CD1c-positive myeloid dendritic cell (primary cell): ENCODE measurements at regions not wholly inside any gene's neighbourhood (a gene's known extent, or its start where the extent isn't known, plus 50 kb on each side); places are given as distances from the start of the nearest gene placed in this dataset.
"Not testable (repeated sequence)": the region's sequence is repeated elsewhere in the genome, so short reads cannot be mapped to it uniquely, and the experiment has no call there.

Source experiments
- DNase-seq: peaks from one replicate; pipeline ENCODE4 v3.0.0-alpha.2; 2016; ENCODE audit errors: extremely low spot score

DNA sequence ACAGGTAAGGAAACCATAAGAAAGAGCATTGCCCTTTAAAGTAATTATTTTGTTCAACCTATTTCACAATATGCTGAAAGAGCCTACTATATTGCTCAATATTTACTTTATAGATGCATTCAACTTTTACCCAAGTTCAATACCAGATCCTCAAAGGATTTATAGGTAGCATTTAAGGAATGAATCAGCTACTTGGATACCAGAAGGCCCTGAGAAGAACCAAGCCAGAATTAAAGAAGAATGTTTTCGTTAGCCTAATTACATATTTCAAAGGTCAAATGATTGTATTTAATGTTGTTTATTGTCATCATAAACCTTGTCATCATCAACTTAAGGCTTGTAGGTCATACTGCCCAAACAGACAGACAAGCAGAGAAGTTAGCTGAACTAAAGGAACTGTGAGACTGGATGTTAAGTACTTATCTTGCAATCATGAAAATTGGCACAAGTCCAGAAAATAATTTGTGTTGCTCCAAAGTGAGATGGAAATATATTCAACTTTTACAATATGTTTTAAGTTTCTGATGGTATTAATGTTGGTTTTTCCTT, 636.7 kb downstream of the RFPL4B start:
- DNase-seq, result no peak

DNA sequence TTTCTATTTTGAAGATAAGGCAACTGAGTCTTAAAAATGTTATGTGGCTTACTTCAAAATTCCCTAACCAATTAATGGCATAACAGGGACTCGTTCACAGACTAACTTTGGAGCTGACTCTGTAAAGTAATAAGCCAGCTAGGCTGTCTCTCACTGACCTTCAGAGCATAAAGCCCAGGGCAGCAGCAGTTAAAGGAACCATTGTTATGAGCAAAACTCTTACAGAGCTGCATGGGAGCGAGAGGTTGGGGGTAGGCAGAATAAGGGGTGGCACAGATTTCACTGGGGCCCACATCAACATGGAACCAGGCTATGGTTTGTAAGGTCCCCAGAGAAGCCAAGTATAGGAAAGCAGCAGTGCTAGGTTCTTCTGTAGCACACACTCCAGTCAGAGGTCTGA, 637.8 kb downstream of the RFPL4B start:
- DNase-seq, result no peak

DNA sequence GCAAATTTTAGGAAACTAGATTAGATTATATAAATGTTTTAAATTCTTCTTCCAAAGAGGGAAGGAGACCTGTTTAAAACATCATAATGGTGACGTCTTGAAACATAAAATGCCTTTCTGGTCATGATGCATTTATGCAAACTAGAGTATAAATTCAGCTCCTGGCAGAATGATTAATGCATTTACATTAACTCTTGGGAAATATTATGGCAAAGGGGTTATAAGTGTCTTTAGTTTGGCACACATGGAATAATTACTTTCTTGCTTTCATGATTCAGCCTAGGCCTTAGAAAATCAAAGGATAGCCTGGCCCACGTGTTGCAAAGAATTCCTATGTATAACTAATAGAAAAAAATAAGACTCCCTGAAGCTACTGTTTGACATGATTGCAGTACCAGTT, 639.2 kb downstream of the RFPL4B start:
- no peak for DNase-seq

DNA sequence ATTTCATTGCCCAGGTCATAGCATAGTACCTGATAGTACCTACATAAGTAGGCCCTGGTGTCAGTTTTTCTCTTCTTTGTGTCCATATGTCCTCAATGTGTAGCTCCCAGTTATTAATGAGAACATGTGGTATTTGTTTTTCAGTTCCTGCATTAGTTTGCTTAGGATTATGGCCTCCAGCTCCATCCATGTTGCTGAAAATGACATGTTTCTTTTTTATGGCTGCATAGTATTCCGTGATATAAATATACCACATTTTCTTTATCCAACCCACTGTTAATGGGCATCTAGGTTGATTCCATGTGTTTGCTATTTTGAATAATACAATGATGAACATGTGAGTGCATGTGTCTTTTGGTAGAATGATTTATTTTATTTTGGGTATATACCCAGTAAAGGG, 641.6 kb downstream of the RFPL4B start:
- DNase-seq, result no peak

DNA sequence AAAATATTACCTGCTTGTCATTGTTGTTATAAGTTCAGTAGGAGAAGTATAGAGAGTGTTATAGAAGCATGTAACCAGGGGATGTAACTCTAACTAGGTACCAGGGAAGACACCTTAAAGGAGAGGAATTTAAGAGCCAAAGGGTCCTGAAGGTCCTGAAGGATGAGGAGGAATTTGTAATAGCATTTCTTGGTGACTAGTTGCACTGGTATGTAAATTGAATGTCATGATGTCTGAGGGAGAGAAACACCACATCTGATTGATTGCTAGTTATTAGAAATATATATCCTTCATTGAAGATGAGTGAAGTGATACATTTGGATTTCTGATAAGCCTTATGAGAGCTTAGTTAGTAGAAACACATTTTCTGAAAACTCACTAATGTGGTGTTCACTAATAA, 643.8 kb downstream of the RFPL4B start:
- DNase-seq, result no peak

DNA sequence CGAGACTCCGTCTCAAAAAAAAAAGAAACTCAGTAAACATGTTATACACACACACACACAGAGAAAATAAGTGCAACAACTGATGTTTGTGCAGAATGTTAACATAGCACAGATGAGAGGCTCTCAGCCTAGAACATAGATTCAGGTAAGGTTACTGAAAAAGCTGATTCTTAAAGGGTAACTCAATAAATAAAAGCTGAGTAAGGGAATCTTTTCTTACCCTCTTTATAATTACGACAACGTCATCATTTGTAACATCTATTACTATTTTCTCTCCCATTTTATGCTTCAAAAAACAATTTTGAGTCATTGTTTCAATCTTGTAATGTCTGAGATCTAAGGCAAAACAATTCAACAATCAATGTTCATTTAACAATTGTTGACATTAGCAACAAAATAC, 644.8 kb downstream of the RFPL4B start:
- DNase-seq, result no peak

DNA sequence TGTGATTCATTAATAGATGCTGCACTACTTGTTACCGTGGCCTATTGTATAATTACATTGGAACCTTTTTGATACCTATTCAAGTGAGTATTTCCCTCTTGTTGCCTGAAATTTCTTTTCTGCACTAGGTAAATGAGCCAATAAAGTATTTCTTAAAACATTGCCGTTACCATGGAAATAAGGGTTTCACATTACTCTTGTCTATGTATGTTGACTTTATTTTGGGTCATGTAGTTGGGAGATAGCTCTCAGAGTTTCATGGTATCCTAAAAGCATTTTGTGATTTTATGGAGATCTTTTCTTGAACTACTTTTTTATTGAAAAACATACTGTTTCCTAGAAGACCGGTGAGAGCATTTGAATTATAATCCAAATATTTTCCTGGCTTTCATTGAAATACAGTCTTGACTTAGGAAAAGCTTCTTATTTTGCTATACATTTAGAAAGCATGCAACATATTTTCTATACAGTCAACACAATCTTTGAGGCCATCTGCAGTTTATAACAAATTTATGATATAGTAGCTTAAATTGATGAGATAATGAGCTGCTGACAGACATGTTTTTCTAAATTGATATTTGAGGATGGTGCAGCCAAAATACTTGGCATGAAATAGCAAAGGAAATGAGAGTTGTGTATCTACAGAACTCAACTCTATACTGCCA, 650.4 kb downstream of the RFPL4B start:
- no peak for DNase-seq

DNA sequence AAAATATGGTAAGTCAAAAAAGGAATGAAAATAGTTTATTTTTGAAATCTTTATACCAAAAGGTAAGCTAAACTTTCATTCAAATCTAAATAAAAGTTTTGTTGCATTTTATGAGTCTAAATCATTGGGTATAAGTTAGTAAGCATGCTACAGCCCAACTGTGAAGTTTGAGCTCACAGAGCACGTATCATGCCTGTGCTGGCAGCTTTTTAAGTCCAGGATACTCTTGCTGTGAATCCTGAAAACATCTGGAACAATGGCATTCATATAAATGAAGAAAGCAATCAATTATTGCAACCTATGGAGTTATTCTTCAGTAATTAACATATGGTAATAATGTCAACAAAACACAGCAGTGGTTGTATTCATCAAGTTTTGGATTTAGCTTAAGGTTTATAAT, 656.9 kb downstream of the RFPL4B start:
- no peak for DNase-seq

DNA sequence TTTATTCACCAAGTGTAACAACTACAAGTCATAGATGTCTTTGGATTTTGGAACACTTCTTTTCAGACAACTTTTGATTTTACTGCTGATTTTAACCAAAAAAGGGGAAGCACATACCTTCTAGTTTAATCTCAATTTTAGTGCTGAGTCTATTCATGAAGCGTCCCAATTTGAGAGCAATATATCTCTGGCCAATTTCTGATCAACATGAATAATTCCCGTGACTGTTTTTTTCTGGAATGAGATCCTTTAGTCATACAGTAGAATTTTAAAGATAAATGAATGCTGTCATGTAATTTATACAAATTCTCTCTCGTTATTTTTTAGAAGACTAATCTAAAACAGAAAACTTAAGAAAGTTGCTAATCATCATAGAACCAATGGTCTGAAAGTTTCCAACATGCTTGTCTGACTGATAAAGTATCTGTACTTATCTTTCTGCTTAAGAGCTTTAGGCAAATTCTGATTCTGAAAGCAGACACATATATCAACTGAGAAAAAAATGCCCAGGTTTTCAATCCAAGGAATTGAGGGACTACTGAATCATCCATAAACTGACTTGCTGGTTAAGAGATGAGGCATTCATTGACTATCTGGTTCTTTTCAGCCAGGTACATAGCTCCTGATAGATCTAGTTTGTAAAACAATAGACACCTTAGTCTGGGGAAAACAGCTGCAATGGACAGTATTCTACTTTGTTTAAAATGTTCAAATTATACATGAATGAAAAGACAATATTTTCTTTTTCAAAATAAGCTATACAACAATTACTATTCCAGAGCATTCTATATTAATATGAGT, 657.5 kb downstream of the RFPL4B start:
- DNase-seq, result no peak

DNA sequence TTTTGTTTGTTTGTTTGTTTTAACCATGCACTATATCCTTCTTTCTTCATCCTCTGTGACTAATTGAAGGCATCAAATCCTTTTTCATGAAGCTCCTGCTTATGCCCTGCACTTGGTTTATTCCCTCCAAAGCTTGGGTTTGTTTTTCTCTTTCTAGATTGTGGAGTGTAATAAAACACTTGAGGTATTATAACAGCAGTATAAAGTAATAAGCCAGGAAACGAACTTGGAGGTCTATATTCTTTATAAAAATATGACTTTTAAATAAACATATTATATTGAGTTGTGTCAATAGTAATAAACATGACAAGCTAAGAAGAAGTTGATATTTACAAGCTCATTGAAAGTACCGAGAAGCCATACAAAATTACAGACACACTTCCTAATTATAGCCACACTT, 659.4 kb downstream of the RFPL4B start:
- DNase-seq, result no peak

DNA sequence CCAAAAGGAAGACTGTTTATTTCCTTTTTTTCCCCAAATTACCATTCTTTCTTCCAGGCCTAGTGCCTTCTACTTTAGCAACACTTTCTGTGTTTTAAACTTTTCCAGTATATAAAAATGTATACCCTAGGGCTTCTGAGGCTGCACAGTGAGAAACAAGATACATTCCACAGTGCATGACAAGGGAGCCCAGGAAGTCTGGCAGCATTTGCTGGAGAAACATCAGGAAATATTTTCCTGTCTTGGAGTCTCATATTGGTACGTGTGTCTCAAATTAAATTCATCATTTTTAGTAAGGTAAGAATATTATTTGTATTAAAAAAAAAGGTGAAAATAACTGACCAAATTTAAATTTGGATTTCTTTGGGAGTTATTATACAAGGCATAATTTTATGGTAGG, 662.6 kb downstream of the RFPL4B start:
- no peak for DNase-seq

DNA sequence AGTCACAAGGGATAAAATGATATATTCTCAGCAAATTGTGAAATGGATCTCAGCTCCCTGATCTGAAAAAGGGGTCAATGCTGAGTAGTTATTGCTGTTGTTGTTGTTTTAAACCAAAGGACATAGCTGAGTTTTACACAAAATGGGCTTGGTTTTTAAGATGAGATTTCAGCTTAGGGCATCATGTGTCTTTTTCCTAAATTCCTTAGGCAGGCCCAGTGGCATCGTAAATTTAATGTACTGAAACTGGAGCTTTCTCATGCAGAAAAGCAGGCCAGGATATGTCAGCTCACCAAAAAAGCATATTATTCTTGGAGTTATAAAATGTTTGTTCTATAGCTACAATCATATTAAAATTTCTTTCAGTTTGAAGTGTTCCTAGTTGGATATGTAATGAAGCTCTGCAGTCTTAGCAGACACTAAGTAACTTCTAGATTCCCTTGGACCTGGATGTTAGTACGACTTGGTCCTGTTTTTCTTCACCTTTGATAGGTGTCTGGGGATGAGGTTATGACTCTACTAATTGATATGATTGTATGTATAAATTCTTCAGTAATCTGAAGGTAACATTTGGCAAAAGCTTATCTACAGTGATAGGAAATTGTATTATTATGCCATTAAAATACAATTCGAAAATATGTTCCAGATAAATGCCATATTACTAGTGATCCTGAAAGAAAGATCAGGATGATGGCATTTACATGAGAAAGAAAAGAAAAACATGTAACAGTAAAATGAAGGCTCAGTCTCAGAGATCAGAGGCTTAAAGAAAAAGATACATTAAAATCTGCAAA, 663.3 kb downstream of the RFPL4B start:
- DNase-seq, result no peak

DNA sequence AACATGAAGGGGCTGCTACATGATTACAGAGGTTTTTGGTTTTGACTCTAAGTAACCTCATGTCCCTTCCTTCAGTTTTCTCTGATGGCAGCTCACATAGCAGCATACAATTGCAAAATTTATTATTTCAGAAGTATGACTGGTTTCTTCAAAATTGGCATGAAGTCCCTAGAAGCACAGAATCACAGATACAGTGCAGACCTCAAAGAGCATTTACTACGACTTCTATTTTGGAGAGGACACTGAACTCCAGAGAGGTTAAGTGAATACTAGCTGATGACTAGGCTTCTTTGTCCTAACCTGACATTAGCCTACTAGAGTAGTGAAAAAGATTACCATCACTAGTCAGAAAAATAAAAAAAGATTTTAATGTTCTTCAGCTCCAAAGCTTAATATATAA, 664.3 kb downstream of the RFPL4B start:
- DNase-seq, result no peak

DNA sequence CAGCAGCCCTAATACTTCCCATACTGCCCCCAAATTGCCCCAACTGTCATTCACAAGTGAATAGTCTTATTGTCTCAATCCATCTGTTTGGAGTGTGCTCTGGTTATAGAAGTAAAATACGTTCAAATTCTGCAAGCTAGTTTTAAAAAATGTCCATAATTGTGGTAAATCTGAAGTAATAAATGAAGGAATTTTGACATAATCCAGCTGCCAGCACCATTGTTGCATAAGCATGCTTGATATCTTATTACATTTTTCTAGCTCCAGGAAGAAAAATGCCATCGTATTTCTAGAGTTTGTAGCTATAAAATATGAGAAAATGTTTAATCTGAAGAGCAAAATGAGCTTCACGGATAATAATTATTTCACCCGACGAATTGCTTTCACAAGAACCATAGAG, 664.7 kb downstream of the RFPL4B start:
- no peak for DNase-seq

DNA sequence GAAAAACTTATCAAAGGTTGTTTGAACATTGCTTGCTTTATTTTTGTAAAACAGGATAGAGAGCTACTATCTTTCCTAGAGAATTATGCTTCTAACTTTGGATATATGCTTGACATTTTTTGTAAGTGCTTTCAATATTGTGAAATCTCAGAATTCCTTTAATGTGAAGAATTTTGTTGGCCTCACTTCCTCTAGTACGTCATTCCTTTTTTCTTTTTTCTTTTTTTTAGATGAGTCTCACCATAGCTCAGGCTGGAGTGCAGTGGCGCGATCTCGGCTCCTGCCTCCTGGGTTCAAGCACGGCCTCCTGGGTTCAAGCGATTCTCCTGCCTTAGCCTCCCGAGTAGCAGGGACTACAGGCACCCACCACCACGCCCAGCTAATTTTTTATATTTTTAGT, 668.1 kb downstream of the RFPL4B start:
- no peak for DNase-seq

DNA sequence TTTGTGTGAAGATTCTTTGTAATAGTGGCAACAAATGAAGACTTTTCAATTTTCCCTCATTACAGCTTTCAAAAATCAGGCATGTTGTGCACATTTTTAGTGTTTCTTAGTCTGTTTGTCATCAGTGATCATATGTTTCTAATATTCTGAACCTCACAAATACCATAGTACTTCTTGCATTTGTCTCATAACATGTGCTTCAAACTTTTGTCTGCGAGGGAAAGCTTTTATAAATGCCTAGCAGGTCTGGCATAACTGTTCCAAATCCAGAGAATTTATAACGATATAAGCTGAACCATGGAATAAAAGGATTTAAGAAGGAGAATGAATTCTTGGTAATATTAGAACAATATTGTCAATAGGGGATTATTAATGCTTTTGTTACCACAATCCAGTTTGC, 670.2 kb downstream of the RFPL4B start:
- no peak for DNase-seq

DNA sequence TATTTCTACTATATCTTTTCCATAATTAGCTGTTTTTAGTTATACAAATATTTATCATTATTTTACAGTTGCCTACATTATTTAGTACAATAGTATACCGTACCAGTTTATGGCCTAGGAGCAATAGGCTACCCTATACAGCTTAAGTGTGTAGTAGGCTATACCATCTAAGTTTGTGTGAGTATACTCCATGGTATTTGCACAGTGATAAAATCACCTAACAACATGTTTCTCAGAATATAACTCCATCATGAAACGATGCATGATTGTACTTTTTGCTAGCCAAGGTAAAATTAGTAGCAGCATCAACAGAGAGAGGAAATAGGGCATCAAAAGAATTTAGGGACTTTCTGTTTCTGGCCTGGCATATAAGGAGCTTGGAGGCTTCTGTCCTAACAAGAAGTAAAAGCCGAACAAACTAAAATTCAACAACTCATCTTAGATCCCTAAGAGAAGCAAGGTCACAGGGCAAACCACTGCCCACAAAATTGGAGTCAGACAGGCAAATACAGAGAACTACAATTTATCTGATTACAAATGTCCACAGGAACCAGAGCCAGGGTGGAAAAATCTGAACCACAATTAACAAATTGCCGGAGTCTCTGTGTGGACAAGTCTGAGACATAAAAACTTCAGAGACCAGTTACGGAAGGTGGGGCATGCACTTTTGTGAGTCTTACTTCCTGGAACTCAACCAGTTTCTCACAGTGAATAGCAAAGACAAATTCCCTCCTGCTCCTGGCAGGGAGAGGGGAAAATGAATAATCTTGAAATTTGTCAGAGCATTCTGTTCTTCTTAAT, 671.4 kb downstream of the RFPL4B start:
- DNase-seq, result no peak

DNA sequence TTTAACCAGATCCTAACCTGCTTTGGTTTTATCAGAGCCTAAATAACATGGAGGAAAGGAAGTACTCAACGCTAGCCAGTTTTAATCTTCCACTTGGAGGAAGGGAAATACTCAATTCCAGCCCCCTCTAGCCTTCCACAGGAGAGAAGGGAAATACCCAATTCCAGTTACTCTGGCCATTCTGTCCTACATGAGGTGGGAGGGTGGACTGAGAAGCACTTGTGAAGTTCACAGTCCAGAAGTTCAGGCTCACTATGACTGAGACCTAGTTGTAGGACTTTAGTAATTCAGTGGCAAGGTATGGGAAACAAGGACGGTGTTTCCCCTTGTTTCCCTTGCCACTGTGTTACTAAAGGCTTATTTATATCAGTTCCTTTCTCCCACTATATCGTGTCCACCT, 672.0 kb downstream of the RFPL4B start:
- no peak for DNase-seq

DNA sequence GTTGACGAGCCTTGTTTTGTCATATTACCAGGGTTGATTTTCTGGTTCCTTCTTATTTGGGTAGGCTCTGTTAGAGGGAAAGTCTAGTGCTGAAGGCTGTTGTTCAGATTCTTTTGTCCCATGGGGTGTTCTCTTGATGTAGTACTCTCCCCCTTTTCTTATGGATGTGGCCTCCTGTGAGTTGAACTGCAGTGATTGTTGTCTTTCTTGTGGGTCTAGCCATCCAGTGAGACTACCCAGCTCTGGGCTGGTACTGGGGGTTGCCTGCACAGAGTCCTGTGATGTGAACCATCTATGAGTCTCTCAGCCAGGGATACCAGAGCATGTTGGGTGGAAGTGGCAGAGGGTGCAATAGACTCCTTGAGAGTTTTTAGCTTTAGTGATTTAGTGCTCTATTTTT, 680.6 kb downstream of the RFPL4B start:
- no peak for DNase-seq

DNA sequence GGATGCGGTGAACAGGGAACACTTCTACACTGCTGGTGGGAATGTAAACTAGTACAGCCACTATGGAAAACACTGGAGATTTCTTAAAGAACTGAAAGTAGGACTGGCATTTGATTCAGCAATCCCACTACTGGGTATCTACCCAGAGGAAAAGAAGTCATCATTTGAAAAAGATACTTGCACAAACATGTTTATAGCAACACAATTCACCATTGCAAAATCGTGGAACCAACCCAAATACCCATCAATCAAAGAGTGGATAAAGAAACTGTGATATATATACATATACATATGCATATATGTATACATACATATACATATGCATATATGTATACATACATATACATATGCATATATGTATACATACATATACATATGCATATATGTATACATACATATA, 682.0 kb downstream of the RFPL4B start:
- not testable (repeated sequence) for DNase-seq

DNA sequence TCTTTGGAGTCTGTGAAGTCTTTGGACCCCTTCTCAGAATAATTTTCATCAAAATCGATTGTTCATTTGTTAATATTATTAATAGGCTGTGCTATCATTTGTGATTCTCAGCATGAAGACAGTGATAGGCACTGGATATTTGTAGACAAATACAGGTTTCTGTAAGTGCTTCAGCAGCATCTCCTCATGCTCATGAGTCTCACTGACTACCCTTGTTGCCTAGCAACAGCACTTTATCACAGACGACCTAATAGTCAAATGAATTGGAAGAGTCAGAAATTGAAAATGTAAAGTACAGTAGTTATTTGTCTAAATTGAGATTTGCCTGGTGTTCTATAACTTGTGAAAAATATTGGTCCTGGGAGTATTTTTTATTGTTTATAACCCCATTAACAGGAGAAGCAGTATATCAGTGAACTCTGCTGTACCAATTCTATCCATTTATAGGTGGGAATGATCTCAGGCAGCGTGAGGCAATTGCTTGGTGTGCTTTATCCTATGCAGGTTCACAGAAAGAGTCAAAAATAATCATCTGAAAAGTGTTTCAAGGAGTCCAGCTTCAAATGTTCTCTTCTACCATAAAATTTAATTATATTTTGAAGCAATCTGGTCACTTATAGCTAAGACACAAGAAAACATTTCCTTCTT, 684.6 kb downstream of the RFPL4B start:
- no peak for DNase-seq
